Activated CD4-positive, CD25-positive, alpha-beta regulatory T cell treated with anti-CD3 and anti-CD28 coated beads, Interleukin-2, amount 50 U/mL, for 72 hours (primary cell): ENCODE measurements at regions not wholly inside any gene's neighbourhood (a gene's known extent, or its start where the extent isn't known, plus 50 kb on each side); places are given as distances from the start of the nearest gene placed in this dataset.

Source experiments
- DNase-seq: peaks from one replicate; pipeline ENCODE4 v3.0.0; 2021

DNA sequence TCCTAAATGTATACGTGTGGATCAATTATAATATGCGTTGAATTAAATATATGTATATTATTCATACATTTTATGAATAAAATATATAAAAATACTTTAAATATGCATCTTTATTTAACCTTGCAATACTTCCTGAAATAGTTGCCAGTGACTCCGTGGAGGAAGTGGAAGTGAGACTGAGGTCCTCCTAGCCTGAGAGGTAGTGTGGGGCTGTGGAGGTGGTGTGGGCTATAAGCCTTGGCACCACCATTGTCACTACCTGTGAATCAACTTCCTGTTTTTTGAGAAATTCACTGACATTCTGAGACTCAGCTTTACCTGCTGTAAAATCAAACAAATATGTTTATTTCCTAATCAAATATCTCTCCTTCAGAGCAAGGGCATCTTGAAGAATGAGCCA is 514.2 kb downstream of the VRK1 start:
- DNase-seq: no peak

- no peak for DNase-seq
Measured at GRCh38 chr14:97312910-97313309, 515.7 kb downstream of the VRK1 start.

GRCh38 chr14:97315790-97316189 is 518.6 kb downstream of the VRK1 start:
- DNase-seq: no peak

GRCh38 chr14:97318380-97318779 is 521.2 kb downstream of the VRK1 start:
- DNase-seq: no peak

DNA sequence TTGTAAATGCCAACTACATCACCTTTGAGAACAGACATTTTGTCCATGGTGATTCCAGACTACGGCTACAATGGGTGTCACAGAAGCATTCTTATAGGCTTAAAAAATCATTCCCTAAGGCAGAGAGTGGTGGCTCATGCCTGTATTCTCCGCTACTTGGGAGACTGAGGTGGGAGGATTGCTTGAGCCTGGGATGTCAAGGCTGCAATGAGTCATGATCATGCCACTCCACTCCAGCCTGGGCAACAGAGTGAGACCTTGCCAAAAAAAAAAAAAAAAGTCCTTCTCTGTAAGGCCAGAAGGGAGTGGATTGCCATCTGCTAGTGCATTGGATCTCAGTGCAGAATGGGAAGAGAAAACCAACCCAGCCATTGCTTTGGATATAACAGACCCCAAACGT is 522.5 kb downstream of the VRK1 start:
- DNase-seq: no peak

- DNase-seq: no peak
Measured at GRCh38 chr14:97328743-97329142, 531.6 kb downstream of the VRK1 start.

DNA sequence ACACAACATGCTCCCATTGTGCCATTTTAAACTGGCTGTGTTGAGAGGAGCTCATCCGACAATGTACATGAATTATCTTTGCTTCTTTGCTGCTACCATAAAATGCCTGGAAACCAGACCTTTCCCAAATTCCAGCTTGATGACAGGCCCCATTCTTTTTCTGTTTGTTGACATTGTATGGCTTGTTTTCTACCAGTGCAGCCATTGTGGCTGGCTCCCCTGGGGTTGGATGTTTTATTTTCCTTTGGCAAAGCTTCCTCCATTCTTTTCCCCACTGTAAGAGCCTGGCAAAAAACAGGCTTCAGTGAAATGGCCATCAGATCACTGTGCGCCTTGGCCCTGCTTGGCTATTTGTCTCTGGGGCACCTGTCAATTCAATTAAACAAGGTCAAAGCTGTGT is 532.5 kb downstream of the VRK1 start:
- DNase-seq: no peak

DNA sequence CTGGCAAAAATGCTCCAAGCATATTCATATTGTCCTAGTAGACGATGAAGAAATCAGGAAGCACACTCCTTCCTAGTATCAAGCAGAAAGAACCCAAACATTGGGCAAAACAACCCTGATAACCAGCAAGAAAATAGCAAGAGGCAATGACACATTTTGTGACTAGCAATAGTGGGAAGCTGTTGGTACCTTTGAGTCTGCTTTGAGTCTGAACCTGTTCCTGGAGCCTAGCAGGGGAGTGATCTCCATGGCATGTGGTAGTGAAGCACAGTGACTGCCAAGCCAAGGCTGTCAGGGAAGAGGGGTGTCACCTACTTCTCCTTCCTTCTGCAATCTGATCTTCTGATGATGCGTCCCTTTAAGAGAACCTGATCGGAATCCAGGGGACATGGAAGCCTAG is 533.9 kb downstream of the VRK1 start:
- DNase-seq: no peak

GRCh38 chr14:97331526-97331925 is 534.3 kb downstream of the VRK1 start:
- DNase-seq: no peak

GRCh38 chr14:97336179-97336578 is 539.0 kb downstream of the VRK1 start:
- no peak for DNase-seq

GRCh38 chr14:97336816-97337215 is 539.6 kb downstream of the VRK1 start:
- no peak for DNase-seq

DNA sequence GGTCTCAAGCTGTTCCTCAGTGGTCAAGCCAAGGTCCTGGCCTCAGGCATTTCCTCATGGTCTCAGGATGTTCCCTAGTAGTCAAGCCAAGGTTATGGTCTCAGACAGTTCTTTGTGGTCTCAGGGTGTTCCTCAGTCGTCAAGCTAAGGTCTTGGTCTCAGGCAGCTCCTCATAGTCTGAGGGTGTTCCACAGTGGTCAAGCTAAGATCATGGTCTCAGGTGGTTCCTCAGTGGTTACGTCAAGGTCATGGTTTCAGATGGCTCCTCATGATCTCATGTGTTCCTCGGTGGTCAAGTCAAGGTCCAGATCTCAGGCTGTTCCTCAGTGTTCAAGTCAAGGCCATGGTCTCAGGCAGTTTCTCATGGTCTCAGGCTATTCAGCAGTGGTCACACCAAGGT is 540.1 kb downstream of the VRK1 start:
- no peak for DNase-seq

DNA sequence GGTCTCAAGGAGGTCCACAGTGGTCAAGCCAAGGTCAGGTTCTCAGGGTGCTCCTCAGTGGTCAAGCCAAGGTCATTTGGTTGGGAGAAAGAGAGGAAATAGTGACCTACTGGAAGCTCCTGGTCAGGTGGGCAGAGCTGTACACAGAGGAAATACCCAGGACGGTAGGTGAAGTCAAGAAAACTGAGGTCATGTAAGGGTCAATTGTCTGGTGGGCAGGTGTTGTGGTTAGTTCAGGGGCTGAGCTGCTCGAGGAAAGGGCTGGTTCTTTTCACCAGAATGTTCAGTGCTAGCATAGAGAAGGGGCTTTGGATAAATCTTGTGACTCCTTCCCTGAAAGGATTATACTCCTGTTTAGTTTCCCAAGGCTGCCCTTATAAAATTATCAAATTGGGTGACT is 540.5 kb downstream of the VRK1 start:
- no peak for DNase-seq

DNA sequence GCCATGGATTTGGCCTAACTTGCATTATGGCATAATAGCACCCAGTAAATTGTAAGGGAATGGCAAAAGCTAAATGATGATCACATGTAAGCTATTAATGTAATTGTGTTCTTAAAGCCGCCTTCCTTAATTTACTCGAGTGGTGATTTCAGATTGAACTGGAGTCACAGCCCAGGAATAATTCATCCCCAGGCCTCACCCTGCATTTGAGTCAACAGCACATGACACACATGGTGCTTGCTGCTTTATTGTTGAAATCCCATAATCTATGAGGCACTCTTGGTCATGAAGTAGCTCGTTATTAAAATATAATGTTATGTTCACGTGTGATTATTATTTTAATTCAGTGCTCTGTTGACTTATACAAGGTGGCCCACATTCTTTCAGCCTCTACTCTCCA is 547.5 kb downstream of the VRK1 start:
- DNase-seq: no peak

GRCh38 chr14:97346675-97347074 is 549.5 kb downstream of the VRK1 start:
- DNase-seq: no peak

- no peak for DNase-seq
Measured at GRCh38 chr14:97349463-97349862, 552.3 kb downstream of the VRK1 start.

GRCh38 chr14:97349946-97350345 is 552.8 kb downstream of the VRK1 start:
- no peak for DNase-seq

DNA sequence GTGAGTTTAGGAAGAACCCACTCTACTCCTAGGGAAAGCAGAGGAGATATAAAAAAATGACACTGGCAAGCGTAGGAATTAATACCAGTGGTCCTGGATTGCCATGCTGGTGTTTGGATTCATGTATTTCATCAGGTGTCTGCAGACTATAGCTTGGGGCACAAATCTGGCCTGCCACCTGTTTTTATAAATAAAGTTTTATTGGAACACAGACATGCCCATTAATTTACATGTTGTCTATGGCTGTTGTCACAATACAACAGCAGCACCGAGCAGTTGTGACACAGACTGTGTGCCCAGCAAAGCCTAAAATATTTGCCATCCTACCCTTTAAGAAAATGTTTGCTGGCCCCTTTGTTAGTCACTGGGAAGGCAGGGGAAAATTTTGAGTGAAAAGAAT is 553.2 kb downstream of the VRK1 start:
- DNase-seq: no peak

- DNase-seq: no peak
Measured at GRCh38 chr14:97350894-97351731, 553.9 kb downstream of the VRK1 start.

DNA sequence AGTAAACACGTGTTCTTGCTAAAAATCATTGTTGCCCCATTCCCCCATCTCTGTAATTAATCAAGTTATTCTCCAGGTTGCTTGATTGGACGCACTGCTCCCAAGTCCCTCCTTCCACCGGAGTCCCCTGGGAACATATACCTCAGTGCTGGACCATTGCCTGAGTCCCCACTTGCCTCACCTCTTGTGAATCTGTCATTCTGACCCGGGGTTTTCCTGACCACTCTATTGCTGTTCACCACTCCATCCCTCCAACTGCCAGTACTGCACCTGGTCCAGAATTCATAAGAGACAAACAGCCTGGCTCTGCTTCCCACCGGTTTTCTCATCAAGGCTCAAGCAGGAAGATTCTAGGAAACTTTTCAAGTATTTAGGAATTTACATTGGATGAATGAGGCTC is 555.9 kb downstream of the VRK1 start:
- DNase-seq: no peak

- no peak for DNase-seq
Measured at GRCh38 chr14:97354119-97354722, 557.0 kb downstream of the VRK1 start.

- no peak for DNase-seq
Measured at GRCh38 chr14:97359341-97359740, 562.2 kb downstream of the VRK1 start.

DNA sequence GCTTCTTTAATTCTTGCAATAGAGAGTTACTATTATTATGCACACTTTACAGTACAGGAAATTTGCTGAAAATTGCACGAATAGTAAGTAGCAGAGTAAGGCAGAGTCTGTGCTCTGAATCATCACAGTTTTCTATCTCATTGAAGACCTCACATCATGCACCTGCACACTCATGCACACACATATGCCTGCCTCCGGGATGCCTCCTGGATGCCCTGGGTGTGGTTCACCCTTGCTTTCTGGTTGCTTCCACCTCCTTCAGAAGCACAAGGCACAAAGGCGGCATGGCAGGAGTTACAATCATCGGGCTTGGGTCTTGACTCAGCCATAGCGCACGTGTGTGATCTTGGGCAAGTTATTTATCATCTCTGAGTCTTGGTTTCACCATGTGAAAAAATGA is 564.0 kb downstream of the VRK1 start:
- DNase-seq: no peak

DNA sequence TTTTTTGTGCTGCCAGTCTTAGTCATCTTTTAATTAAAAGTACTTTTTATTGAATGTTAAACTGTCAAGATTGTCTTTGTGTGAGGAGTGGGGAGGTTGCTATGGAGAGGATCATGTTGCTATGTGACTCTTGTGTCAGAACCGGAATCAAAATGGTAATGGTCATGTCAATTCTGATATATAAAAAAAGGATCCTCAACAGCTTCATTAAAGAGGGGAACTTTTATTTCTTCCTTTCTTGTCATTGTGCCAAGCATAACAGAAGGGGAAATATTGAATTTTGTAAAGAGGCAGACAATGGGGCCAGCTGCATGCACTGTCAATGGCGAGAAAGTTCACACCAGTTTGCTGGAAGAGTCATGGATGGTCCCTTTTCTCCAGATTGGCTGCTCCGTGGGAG is 564.8 kb downstream of the VRK1 start:
- DNase-seq: no peak

- DNase-seq: no peak
Measured at GRCh38 chr14:97366400-97366799, 569.2 kb downstream of the VRK1 start.
